ENCODE measurements at regions not wholly inside any gene's neighbourhood (a gene's known extent, or its start where the extent isn't known, plus 50 kb on each side); places are given as distances from the start of the nearest gene placed in this dataset.

DNA sequence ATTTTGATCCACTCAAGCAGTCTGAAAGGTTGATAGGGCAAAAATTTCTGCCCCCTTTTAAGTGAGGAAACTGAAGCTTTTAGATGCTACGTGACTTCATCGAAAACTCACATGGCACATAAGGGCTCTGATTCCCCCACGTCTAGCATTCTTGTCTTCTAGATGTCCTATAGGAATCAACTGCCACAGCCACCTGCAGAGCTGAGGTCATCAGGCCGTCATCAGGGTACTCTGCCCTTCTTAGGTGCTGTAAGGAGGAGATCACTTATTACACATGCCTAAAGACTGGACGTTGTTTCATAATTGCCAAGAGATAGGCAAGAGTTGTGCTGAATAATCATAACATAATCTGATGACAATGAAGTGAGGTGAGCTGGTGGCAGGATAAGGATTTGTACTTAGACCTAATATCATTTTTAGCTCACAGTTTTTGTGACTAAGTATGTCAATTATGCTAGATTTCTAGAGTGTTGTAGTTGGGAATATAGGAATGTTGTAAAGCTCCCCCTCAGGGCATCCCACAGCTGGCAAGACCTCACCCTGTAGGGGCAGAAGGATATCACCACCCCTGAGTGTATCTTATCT, 349.4 kb downstream of the METTL15 start:
- no peak for DNase-seq

DNA sequence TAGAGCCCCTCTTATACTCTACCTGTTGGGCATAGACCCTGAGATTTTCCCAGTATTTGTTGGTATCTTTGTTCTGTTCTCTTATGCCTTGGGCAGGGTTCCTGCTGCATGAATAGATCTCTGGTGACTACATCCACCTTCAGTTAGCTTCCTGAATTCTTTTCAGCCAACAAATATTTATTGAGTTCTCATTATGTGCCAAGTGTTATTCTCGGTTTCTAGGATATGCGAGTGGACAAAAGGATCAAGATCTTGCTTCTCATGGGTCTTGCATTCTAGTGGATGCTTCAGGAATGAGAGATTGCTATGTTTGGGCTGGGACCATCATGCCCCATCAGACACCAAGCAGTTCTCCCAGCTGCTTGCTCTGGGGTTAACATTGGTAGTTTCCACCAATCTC, 340.0 kb downstream of the METTL15 start:
- DNase-seq: no peak

DNA sequence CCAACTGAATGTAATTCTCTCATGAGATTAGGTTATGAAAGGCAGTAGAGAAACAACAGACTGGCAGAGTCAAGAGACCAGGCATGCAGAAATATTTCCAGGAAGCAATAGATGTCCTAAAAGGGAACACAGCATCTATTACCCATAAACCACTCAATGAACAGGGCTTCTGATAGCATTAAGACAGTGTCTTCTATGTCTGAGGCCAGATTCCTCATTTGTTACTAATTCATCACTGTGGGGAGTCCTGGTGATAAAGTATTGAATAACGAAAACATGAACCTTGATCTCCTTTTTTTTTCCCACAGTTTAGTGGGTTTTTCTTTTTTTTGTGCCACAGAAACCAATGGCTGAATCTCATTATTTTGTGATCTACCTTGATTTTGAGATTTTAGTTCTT, 339.0 kb downstream of the METTL15 start:
- no peak for DNase-seq

DNA sequence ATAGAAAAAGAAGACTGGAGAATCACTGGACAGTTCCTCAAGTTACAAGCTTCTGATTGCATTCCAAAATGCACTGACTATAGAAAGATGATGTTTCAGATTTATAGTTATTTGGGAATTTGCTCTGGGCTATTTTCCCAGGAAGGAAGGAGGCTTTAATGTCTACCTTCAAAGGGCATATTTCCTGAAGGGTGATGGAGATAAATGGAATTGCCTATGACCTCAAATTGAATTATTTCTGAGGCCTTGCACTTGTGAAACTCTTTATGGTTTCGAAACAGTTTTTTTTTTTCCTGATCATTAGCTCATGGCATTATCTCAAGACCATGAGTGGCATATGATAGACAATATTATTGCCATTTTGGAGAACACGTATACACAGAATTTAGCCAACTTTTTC, 333.9 kb downstream of the METTL15 start:
- DNase-seq: no peak

DNA sequence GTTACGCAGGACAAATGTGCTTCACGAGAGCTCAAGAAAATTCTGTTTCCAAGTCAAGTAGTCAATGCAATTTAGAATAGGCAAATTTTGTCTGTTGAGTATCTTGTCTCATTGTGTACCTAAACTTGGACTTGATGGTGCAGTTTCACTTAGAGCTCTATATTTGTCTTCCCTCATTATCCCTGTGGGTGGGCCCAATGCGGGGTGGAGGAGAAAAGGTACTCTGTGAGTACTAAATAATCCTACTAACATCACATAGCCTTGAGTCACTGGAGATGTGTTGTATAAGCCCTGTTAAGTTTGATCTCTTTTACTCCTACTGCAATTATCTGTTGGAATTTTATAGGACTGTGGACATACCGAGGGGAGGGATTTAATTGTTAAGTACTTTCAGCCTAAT, 331.2 kb downstream of the METTL15 start:
- no peak for DNase-seq

DNA sequence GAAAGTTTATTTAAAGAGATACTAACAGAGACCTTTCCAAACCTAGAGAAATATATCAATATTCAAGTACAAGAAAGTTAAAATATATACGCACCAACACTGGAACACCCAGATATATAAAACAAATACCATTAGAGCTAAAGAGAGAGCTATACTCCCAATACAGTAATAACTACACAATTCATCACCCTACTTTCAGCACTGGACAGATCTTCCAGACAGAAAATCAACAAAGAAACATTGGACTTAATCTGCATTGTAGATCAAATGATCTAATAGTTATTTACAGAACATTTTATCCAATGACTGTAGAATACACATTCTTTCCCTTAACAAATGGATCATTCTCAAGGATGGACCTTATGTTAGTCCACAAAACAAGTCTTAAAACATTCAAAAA, 311.9 kb downstream of the METTL15 start:
- DNase-seq: no peak

- DNase-seq: no peak
Measured at GRCh38 chr11:28417601-28418323, 309.6 kb downstream of the METTL15 start.

- no peak for DNase-seq
Measured at GRCh38 chr11:28412029-28412428, 303.8 kb downstream of the METTL15 start.

DNA sequence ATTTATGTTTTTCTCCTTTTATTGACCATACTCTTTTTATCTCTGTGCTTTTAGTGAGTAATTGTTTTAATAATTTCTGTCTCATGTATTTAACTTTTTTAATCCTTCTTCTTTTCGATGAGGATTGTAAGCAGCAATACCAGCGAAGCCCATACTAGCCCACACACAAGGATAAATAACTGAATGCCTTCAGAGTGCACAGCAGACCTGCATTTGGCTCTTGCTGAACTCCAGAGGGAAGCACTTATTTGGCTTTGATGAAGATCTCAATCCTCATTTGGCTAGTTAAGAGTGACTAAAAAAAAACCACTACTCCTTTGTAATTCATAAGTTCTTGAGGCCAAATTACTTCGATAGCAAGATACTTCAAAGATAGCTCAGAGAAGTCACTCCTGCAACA, 293.3 kb downstream of the METTL15 start:
- DNase-seq: no peak

DNA sequence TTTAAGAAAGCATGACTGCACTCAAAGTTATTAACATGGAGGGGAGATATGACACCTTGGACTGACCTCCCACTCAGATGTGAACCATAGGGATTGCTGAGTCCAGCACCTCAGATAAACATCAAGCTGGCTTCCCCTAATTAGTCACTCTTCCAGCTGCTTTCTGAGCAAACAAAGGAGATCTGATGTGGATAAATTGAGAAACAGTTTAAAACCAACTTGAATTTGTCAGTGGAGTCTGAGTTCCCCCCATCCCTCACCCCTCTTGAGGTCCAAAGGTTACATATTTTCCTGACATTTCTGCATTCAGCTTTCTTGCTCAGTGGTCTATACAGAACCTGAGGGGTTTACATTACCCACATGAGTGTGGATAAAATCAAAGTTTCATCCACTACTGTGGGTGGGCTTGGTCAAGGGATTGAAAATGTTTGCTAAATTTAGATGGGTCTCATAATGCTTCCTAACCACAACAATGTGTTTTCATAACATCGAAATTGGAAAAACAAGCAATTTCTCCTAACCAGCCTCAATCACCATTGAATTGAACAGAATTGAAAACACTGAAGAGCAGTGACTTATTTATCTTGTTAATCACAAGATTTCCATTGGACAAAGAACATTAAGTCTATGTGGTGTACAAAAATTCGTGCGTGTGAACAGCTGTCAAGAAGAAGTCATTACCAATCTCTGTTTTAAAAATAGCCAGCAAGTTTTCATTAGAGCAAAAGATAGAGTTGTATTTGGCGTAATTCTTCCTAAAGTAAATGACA, 292.3 kb downstream of the METTL15 start:
- no peak for DNase-seq

GRCh38 chr11:28393348-28393747, 285.2 kb downstream of the METTL15 start:
- DNase-seq: no peak

- no peak for DNase-seq
Measured at GRCh38 chr11:28384418-28384817, 276.2 kb downstream of the METTL15 start.

GRCh38 chr11:28383456-28383855, 275.3 kb downstream of the METTL15 start:
- DNase-seq: no peak

Measured in suppressor macrophage treated with lipopolysaccharide for 1 hour (primary cell).